ENCODE measurements at regions not wholly inside any gene's neighbourhood (a gene's known extent, or its start where the extent isn't known, plus 50 kb on each side); places are given as distances from the start of the nearest gene placed in this dataset.
"Not testable (repeated sequence)": the region's sequence is repeated elsewhere in the genome, so short reads cannot be mapped to it uniquely, and the experiment has no call there.

- no peak for TF ChIP-seq CTCF (IDR thresholded peaks at IDR 0.05)
- no peaks in the 10 kb centered on the region for H3K27me3 ChIP-seq
- H3K36me3 ChIP-seq = no peaks in the 10 kb centered on the region
- no peaks in the 10 kb centered on the region for H3K4me1 ChIP-seq
- H3K4me3 ChIP-seq = no peak overlapping the region
- no peak for DNase-seq
- no peak overlapping the region for H3K9ac ChIP-seq (ENCODE audit: low read depth in 2 of 2, low read length in 2 of 2)
- H3K27ac ChIP-seq = no peak overlapping the region
- intact Hi-C loops (cut with DNase I) = no loop called here
- H3K9me3 ChIP-seq = no peaks in the 10 kb centered on the region
Observed at GRCh38 chr6:168995526-168996355, 257.9 kb downstream of the THBS2 start.

DNA sequence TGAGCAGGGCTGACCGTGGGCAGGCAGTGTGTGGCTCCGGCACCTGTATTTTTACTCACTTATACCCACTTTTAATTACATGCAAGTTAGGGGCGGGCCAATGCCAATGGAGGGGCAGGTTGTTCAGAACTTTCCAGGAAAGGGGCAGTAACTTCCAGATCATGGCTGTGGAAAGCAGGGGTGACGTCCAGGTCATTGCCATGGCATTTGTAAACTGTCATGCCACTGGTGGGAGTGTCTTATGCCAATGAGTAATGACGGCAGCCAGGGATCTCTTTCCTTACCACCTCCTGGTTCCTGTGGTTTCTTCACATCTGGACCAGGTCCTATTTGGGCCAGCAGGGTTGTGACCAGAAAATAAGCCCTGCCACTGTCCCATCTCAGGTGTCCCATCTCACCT, 258.7 kb downstream of the THBS2 start:
- H3K4me1 ChIP-seq = no peaks in the 10 kb centered on the region
- no peak for TF ChIP-seq CTCF (IDR thresholded peaks at IDR 0.05)
- DNase-seq = no peak
- no peaks in the 10 kb centered on the region for H3K27me3 ChIP-seq
- H3K9me3 ChIP-seq = no peaks in the 10 kb centered on the region
- H3K9ac ChIP-seq (ENCODE audit: low read depth in 2 of 2, low read length in 2 of 2) = no peak overlapping the region
- H3K4me3 ChIP-seq = no peak overlapping the region
- no peaks in the 10 kb centered on the region for H3K36me3 ChIP-seq
- intact Hi-C loops (cut with DNase I) = no loop called here
- H3K27ac ChIP-seq = no peak overlapping the region

DNA sequence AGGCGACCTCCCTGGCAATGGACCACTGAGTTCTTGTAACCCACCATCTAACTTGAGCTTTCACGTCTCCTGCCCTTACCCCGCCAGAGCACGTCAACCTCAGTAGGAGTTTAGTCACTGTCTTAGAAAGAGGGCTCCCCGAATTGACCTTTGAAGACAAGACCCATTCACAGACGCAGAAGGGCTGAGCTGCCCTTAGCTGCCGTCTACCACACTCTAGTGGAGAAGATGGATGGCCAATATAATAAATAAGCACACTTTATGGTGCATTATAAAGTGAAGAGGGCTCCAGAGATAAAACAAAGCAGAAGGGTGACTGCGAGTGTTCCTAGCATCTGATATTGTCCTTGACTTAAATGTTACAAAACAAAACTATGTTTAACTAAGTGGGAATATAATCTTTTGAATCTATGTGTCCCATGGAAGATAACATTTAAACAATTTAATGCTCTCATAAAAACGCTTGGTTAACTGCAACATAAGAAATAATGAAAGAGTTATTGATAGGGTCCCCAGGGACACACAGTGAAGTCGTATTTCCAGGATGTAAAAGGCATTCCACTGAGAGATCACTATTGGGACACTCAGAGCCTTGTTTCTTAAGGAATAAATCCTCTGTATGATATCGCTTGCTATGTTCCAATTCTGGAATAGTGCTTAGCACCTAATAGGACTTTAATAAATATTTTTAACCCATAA, 261.1 kb downstream of the THBS2 start:
- no peak overlapping the region for H3K9ac ChIP-seq (ENCODE audit: low read depth in 2 of 2, low read length in 2 of 2)
- no peaks in the 10 kb centered on the region for H3K27me3 ChIP-seq
- no peaks in the 10 kb centered on the region for H3K36me3 ChIP-seq
- no peaks in the 10 kb centered on the region for H3K9me3 ChIP-seq
- intact Hi-C loops (cut with DNase I) = no loop called here
- no peaks in the 10 kb centered on the region for H3K4me1 ChIP-seq
- H3K4me3 ChIP-seq = no peak overlapping the region
- no peak for DNase-seq
- TF ChIP-seq CTCF (IDR thresholded peaks at IDR 0.05) = no peak
- no peak overlapping the region for H3K27ac ChIP-seq

- H3K27me3 ChIP-seq; intact Hi-C loops (cut with DNase I); H3K4me1 ChIP-seq; H3K27ac ChIP-seq; H3K9ac ChIP-seq (ENCODE audit: low read depth in 2 of 2, low read length in 2 of 2); H3K36me3 ChIP-seq; DNase-seq; H3K4me3 ChIP-seq; H3K9me3 ChIP-seq: not testable (repeated sequence)
Observed at GRCh38 chr6:168991695-168992094, 262.0 kb downstream of the THBS2 start.

- intact Hi-C loops (cut with DNase I) = no loop called here
Observed at GRCh38 chr6:168990019-168990751, 263.5 kb downstream of the THBS2 start.

More at GRCh38 chr6:168990019-168990751, 263.5 kb downstream of the THBS2 start:
- no peaks in the 10 kb centered on the region for H3K4me1 ChIP-seq
- H3K9me3 ChIP-seq = no peaks in the 10 kb centered on the region
- H3K27ac ChIP-seq = no peak overlapping the region
- no peak overlapping the region for H3K9ac ChIP-seq (ENCODE audit: low read depth in 2 of 2, low read length in 2 of 2)
- no peaks in the 10 kb centered on the region for H3K27me3 ChIP-seq
- no peak for DNase-seq
- no peak for TF ChIP-seq CTCF (IDR thresholded peaks at IDR 0.05)
- H3K4me3 ChIP-seq = no peak overlapping the region
- H3K36me3 ChIP-seq = no peaks in the 10 kb centered on the region
